ENCODE measurements at regions not wholly inside any gene's neighbourhood (a gene's known extent, or its start where the extent isn't known, plus 50 kb on each side); places are given as distances from the start of the nearest gene placed in this dataset.
"Not testable (repeated sequence)": the region's sequence is repeated elsewhere in the genome, so short reads cannot be mapped to it uniquely, and the experiment has no call there.

DNA sequence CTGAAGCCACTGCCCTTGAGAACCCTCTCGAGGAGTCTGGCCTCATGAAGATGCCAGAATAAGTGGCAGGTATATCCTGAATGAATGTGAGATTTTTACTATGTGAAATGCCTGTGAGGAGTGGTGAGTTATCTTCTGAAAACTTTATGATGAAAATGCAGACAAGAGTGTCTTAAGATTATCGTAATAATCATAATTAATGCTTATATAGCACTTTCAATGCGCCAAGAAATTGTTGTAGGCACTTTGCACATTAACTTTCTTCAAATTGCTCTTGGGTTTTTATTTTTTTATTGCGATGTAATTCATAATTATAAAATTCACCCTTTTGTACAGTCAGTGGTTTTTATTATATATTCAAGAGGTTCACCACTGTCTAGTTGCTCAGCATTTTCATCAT lies 879.1 kb upstream of the DEFB115 start:
- TF ChIP-seq, protein P1, sequence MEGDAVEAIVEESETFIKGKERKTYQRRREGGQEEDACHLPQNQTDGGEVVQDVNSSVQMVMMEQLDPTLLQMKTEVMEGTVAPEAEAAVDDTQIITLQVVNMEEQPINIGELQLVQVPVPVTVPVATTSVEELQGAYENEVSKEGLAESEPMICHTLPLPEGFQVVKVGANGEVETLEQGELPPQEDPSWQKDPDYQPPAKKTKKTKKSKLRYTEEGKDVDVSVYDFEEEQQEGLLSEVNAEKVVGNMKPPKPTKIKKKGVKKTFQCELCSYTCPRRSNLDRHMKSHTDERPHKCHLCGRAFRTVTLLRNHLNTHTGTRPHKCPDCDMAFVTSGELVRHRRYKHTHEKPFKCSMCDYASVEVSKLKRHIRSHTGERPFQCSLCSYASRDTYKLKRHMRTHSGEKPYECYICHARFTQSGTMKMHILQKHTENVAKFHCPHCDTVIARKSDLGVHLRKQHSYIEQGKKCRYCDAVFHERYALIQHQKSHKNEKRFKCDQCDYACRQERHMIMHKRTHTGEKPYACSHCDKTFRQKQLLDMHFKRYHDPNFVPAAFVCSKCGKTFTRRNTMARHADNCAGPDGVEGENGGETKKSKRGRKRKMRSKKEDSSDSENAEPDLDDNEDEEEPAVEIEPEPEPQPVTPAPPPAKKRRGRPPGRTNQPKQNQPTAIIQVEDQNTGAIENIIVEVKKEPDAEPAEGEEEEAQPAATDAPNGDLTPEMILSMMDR (IDR thresholded peaks at IDR 0.05): not testable (repeated sequence)
- TF ChIP-seq POLR2A (IDR thresholded peaks at IDR 0.05): not testable (repeated sequence)
